SKM-1 (cell line): ENCODE measurements at regions not wholly inside any gene's neighbourhood (a gene's known extent, or its start where the extent isn't known, plus 50 kb on each side); places are given as distances from the start of the nearest gene placed in this dataset.

ENCODE experiments used
- DNase-seq: peaks from one replicate; lab custom pipeline; 2025; ENCODE audit not compliant: unreplicated experiment; lab: John Stamatoyannopoulos, UW

DNA sequence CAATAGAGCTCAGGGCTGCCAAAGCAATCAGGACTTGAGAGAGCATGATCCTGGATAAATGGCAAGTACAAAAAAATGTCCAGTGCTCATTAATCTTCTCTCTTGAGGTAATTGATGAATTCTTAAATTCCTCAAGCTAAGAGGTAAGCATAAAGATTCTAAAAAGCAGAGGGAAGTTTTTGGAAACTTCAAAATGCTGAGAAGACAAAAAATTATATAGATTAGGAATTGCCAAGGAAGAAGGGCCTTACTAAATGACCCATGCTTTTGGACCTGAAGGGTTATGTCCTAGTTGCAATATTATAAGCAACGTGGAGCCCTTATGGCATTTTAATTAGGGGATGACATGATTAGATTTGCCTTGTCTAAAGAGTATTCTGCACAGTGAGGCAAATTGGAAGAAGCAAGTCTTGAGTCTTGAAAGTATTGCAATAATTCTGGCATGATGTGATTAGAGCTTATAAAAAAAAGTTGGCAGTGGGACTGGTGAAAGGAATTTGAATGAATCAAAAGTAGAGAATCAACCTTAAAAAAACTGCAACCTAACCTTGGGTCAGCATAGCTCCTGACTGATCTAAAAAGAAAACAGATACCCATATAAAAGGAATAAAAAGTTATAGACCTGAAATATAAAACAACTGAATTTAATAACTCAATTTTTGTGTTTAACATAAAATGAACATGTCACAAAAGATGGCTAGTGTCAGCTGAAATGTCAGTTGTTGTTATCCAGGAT, 323.8 kb upstream of the ARRDC3 start:
- no peak for DNase-seq

GRCh38 chr5:91703128-91703527, 320.0 kb upstream of the ARRDC3 start:
- no peak for DNase-seq

- no peak for DNase-seq
Measured at GRCh38 chr5:91699429-91699828, 316.3 kb upstream of the ARRDC3 start.

GRCh38 chr5:91691592-91691991, 308.5 kb upstream of the ARRDC3 start:
- no peak for DNase-seq

GRCh38 chr5:91690921-91691320, 307.8 kb upstream of the ARRDC3 start:
- no peak for DNase-seq

GRCh38 chr5:91687430-91687829, 304.3 kb upstream of the ARRDC3 start:
- DNase-seq, result no peak

DNA sequence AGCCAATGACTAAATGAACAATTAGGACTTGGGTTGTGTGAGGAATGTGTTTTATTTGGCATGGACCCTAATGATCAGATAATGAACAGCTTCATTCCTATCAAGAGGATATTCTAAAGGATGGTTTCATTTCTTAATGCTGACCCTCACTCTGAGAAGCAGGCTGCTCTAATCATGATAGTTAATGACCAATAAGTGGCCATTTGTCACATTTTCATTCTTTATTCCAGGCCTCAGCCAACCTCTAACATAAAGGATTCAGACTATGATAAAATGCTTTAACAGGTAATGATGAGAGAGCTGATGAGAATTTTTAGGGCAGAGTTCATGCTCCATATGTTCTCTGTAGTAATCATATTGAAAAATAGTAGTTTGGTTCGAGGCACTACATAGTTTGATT, 301.5 kb upstream of the ARRDC3 start:
- DNase-seq, result no peak

DNA sequence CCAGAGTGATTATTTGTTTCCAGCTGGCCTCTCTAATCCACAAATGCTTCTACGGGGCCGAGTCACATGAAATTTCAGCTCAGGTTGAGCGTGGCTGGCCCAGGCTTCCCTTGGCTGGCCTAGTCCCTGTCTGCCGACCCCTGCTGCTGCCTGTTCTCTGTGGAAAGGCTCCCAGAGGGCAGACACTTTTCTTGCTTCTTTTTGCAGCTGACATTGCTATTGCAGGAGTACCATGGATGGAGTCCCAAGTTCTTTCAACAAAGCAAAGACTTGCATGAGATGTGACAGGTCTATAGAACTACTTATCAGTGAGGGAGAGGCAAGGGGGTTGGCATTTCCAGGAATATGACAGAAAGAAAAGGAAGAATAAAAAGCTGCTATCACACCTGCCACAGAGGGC, 287.4 kb upstream of the ARRDC3 start:
- DNase-seq, result no peak

GRCh38 chr5:91670122-91670521, 287.0 kb upstream of the ARRDC3 start:
- no peak for DNase-seq

GRCh38 chr5:91668261-91668660, 285.1 kb upstream of the ARRDC3 start:
- DNase-seq, result no peak

DNA sequence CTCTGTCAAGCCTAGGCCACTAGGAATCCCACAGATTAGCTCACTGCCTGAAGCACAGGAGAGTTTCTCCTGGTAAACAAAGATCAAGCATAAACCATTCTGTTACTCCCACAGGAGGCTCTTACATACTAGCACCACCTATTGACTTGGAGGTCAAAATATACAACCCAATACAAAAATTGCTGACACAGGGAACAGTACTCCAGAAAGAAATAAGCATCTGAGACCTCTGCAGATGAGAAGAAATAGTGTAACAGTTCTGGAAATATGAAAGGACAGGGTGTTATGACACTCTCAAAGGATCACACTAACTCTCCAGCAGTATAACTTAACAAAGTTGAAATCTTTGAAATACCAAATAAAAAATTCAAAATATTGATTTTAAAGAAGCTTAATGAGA, 269.6 kb upstream of the ARRDC3 start:
- DNase-seq, result no peak

GRCh38 chr5:91651704-91652103, 268.6 kb upstream of the ARRDC3 start:
- DNase-seq, result no peak

DNA sequence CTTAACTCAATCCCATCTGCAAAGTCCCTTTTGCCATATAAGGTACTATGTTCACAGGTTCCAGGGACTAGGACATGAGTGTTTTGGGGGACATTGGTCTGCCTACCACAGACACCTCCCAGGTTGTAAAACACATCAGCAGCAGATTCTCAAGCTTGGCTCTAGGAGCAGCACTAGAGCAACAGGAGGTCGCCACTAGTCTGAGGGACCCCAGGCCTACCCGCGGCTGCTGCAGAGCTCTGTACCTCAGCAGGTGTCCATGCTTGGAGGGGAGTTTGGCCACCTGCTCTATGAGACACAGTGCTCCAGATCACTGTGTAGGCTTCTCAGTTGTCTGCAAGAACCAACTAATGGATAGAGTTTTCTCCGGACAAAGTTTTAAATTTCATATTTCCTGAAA, 262.2 kb upstream of the ARRDC3 start:
- no peak for DNase-seq

DNA sequence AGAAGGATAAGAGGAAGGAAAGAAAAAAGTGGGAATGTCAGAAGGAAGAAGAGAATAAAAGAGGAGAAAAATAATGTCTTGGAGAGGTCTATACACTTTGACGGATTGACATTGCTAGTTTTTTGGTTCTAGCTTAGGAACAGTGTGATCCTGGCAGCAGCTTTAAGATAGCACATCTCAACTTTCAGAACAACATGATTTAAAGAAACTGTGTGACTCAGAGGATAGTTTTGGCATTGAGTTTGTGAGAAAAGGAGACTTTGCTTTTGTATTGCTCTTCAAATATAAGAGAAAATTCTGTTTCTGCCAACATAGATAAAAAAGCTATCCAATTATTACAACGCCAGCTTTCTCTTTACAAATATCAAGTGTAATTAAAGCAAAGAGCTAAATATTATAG, 260.7 kb upstream of the ARRDC3 start:
- no peak for DNase-seq

- DNase-seq, result no peak
Measured at GRCh38 chr5:91642581-91642980, 259.5 kb upstream of the ARRDC3 start.

- DNase-seq, result peak; percentile 6
Measured at GRCh38 chr5:91641730-91642350, 258.7 kb upstream of the ARRDC3 start.

DNA sequence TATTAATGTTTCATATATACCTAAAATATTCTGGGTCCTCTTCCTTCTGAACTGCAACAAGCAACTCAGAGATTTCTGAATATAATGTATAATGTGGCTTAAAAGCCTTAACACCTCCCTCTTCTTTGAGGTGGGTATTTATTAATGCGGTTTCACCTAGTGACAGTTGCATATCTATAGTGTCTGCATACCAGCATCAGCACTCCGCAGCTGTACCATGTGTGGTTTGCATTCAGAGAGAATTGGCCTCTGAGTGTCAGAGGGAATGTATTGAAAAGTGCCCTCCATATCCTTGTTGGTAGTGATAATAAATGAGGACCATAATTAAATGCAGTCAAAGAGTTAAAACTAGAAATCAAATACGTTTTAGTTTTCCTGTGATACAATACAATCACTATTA, 256.6 kb upstream of the ARRDC3 start:
- no peak for DNase-seq

GRCh38 chr5:91638010-91638409, 254.9 kb upstream of the ARRDC3 start:
- DNase-seq, result no peak

DNA sequence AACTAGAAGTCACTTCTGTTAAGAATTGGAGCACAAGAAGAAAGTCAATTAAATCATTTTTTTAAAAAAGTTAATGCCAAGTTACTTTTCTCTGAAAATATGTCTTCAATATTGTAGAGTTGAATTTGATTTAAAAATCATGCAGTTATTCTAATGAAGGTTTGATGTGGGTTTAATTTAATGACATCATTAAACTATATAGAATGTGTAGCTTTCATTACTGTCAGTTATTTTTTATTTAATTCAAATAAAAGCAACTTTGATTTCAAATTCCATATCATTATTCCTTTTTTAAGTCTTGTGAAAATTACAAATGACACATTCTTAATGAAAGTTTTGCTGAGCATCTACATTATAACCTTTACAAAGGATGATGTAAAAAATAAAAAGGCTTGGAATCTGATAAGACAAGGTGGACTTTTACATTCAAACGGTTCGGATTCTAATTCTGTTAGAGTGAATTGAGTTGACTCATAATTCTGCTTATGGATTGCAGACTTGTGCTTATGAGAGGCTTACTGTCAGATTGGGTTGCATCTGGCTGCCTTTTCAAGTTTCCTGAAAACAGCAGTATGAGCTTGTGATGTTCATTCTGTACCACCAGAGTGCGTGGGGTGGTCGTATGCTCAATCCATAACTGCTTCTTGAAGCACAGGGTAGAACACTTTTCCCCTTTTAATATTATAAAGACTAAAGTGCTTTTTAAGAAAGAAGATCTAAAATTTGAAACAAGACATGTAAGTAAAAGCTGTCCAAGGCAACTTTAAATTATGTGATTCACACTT, 253.0 kb upstream of the ARRDC3 start:
- no peak for DNase-seq

- no peak for DNase-seq
Measured at GRCh38 chr5:91632871-91633270, 249.8 kb upstream of the ARRDC3 start.

DNA sequence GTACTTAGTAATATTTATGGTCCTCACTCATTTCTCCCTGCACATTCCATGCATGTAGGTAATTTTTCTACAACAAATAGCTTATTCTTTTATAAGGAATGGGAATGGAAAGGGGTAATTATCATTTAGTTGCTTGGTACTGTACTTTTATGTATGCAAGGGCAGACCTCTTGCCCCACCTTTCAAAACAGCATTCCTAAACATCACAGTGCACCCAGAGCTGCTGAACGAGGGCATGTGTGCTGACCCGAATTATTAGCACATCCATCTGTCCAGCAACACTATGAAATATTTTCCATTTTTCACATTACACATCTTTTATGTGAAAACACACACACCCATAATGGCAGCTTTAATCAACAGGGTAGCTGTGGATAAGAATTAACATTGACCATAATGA, 228.6 kb upstream of the ARRDC3 start:
- no peak for DNase-seq

GRCh38 chr5:91607675-91608074, 224.6 kb upstream of the ARRDC3 start:
- DNase-seq, result no peak
